ENCODE measurements at regions not wholly inside any gene's neighbourhood (a gene's known extent, or its start where the extent isn't known, plus 50 kb on each side); places are given as distances from the start of the nearest gene placed in this dataset.

DNA sequence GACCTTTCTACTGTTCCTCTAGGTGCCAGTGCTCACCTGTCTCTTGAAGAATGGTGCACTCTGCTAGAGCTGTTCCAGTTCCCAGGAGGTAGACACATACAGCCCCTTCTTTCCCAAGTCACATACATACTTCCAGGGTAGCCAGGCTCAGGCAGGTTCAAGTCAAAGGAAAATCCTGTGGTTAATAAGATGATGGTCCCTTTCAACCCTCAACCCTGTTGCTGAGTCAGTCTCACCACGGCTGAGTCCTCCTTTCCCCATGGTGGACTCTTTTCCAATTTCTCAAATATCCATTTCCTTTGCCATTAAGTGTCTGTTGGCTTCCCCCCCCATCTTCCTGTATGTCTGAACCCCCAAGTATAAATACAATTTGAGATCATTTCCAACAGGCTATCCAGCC lies 56.1 kb upstream of the ACAN start:
- TF ChIP-seq CTCF (IDR thresholded peaks at IDR 0.05) (no peak), POLR2A (IDR thresholded peaks at IDR 0.05) (no peak), EP300 (IDR thresholded peaks at IDR 0.05) (no peak)

Data from tibial nerve (tissue), 4 donors.